GM23338 (cell line): ENCODE measurements at regions not wholly inside any gene's neighbourhood (a gene's known extent, or its start where the extent isn't known, plus 50 kb on each side); places are given as distances from the start of the nearest gene placed in this dataset.

Experiments
- ATAC-seq: fragments of 200-7000 bp; cut with Tn5 transposase; 3 replicates; pipeline ENCODE4 v1.9.1; 2020
- DNase-seq: peaks from one replicate; pipeline ENCODE4 v3.0.0-alpha.2; 2015; ENCODE audit warnings: low spot score
- H2AFZ ChIP-seq: fragments of 200-600 bp; sonication (generic); 2 replicates; pipeline ENCODE4 v1.8.0; 2016; ENCODE audit warnings: antibody characterized with exemption, mild to moderate bottlenecking, moderate library complexity
- H3F3A ChIP-seq: fragments of 200-600 bp; sonication (generic); replicated peaks from 2 replicates; pipeline ENCODE4 v1.8.0; 2017; ENCODE audit warnings: antibody characterized with exemption, mixed run types, low read depth
- H3K27ac ChIP-seq: fragments of 200-600 bp; sonication (generic); 2 replicates; pipeline ENCODE4 v1.6.1; 2016; ENCODE audit warnings: low read depth
- H3K27me3 ChIP-seq: fragments of 200-600 bp; sonication (generic); 2 replicates; pipeline ENCODE4 v1.8.0; 2016; ENCODE audit warnings: mild to moderate bottlenecking, mixed run types, moderate library complexity; ENCODE audit not compliant: insufficient read depth
- H3K36me3 ChIP-seq: fragments of 200-600 bp; sonication (generic); 2 replicates; pipeline ENCODE4 v1.8.0; 2016; ENCODE audit warnings: mild to moderate bottlenecking; ENCODE audit not compliant: insufficient read depth
- H3K4me1 ChIP-seq: fragments of 200-600 bp; sonication (generic); 2 replicates; pipeline ENCODE4 v1.8.0; 2016; ENCODE audit warnings: mild to moderate bottlenecking, moderate library complexity; ENCODE audit not compliant: insufficient read depth
- H3K4me2 ChIP-seq: fragments of 200-600 bp; sonication (generic); 2 replicates; pipeline ENCODE4 v1.7.1; 2017; ENCODE audit warnings: mixed run types
- H3K4me3 ChIP-seq: fragments of 200-600 bp; sonication (generic); 2 replicates; pipeline ENCODE4 v1.6.1; 2016; ENCODE audit warnings: mixed run types
- H3K79me2 ChIP-seq: fragments of 200-600 bp; sonication (generic); replicated peaks from 2 replicates; pipeline ENCODE4 v1.8.0; 2017; ENCODE audit warnings: mild to moderate bottlenecking; ENCODE audit not compliant: insufficient read depth
- H3K9me2 ChIP-seq: fragments of 200-600 bp; sonication (generic); 2 replicates; pipeline ENCODE4 v1.8.0; 2017; ENCODE audit not compliant: insufficient read depth
- H4K20me1 ChIP-seq: fragments of 200-600 bp; sonication (generic); replicated peaks from 2 replicates; pipeline ENCODE4 v1.8.0; 2017; ENCODE audit warnings: mild to moderate bottlenecking; ENCODE audit not compliant: insufficient read depth
- H3K27ac Mint-ChIP-seq: 2 replicates; pipeline ENCODE4 v1.8.0; 2020; ENCODE audit warnings: inconsistent platforms, mild to moderate bottlenecking, moderate library complexity, mixed read lengths
- H3K27me3 Mint-ChIP-seq: 3 replicates; pipeline ENCODE4 v1.8.0; 2022; ENCODE audit warnings: low read depth, mild to moderate bottlenecking, moderate library complexity, mixed read lengths, inconsistent platforms; ENCODE audit not compliant: insufficient read depth, poor library complexity
- H3K36me3 Mint-ChIP-seq: 3 replicates; pipeline ENCODE4 v1.8.0; 2021; ENCODE audit warnings: low read depth, mild to moderate bottlenecking, inconsistent platforms, moderate library complexity, mixed read lengths
- H3K4me1 Mint-ChIP-seq: 3 replicates; pipeline ENCODE4 v1.8.0; 2020; ENCODE audit warnings: mild to moderate bottlenecking, inconsistent platforms, mixed read lengths
- H3K4me3 Mint-ChIP-seq: 3 replicates; pipeline ENCODE4 v1.8.0; 2021; ENCODE audit warnings: moderate library complexity, mild to moderate bottlenecking, inconsistent platforms, mixed read lengths
- H3K9me3 Mint-ChIP-seq: 3 replicates; pipeline ENCODE4 v1.8.0; 2020; ENCODE audit warnings: moderate library complexity, mild to moderate bottlenecking, inconsistent platforms, mixed read lengths
- CREB1 ChIP-seq: fragments of 250-450 bp; sonication (Bioruptor Pico); IDR thresholded peaks from 2 replicates; pipeline ENCODE4 v1.5.0; 2020; ENCODE audit warnings: low read depth, mild to moderate bottlenecking, moderate library complexity
- CTCF ChIP-seq, 2 experiments: fragments of 200-600 bp in 1 of 2; sonication (generic) in 1 of 2; conservative IDR thresholded peaks; 2 replicates each; pipeline versions ENCODE4 v1.5.1 to v1.6.1; 2016 to 2017; ENCODE audit warnings: antibody characterized with exemption in 2 of 2, low read depth in 2 of 2, mild to moderate bottlenecking in 2 of 2, moderate library complexity in 1 of 2
- REST ChIP-seq: IDR thresholded peaks from one replicate; pipeline ENCODE4 v1.6.1; 2018; ENCODE audit warnings: antibody characterized with exemption; ENCODE audit not compliant: unreplicated experiment
- ZNF331 ChIP-seq: fragments of 250-450 bp; sonication (Bioruptor Pico); IDR thresholded peaks from 2 replicates; pipeline ENCODE4 v1.5.0; 2020; ENCODE audit warnings: low read depth, mild to moderate bottlenecking, moderate library complexity
- ZNF462 ChIP-seq: fragments of 250-450 bp; sonication (Bioruptor Pico); IDR thresholded peaks from 2 replicates; pipeline ENCODE4 v1.5.0; 2020; ENCODE audit warnings: mild to moderate bottlenecking, moderate library complexity

- H4K20me1 ChIP-seq = no peaks in the 10 kb centered on the region
- TF ChIP-seq ZNF462 (CRISPR knock-in tag) (no peak), CTCF (conservative IDR thresholded peaks at IDR 0.05; ENCODE audit: low read depth in 2 of 2) (no peak), CREB1 (CRISPR knock-in tag) (no peak), ZNF331 (CRISPR knock-in tag) (no peak), REST (no peak)
- no peaks in the 10 kb centered on the region for H3K36me3 ChIP-seq
- H3K4me2 ChIP-seq = no peak overlapping the region
- H3K9me3 Mint-ChIP-seq = peaks cover 96% of the 10 kb centered on the region
- H3K27me3 Mint-ChIP-seq = no peaks in the 10 kb centered on the region
- H3K4me1 Mint-ChIP-seq = no peaks in the 10 kb centered on the region
- no peaks in the 10 kb centered on the region for H3K4me1 ChIP-seq
- no peaks in the 10 kb centered on the region for H3K79me2 ChIP-seq
- no peaks in the 10 kb centered on the region for H3K9me2 ChIP-seq
- H3K27me3 ChIP-seq = no peaks in the 10 kb centered on the region
- no peak overlapping the region for H2AFZ ChIP-seq
- no peaks in the 10 kb centered on the region for H3F3A ChIP-seq
- no peak overlapping the region for H3K27ac Mint-ChIP-seq
- H3K4me3 ChIP-seq = no peak overlapping the region
- peaks cover 33% of the 10 kb centered on the region; the same call in 2 of the 3 replicates for H3K36me3 Mint-ChIP-seq
- no peak overlapping the region for H3K27ac ChIP-seq
- no peak for DNase-seq
- no peak for ATAC-seq
- H3K4me3 Mint-ChIP-seq = no peak overlapping the region
Measured at GRCh38 chr3:3355442-3355841, 176.0 kb upstream of the CRBN start.
